Mesenteric fat pad (tissue), 1 donor: ENCODE measurements at regions not wholly inside any gene's neighbourhood (a gene's known extent, or its start where the extent isn't known, plus 50 kb on each side); places are given as distances from the start of the nearest gene placed in this dataset.

Experiments
- DNase-seq: peaks from one replicate; pipeline ENCODE4 v3.0.0-alpha.2; 2020; ENCODE audit warnings: low spot score
- donor health status: DM: yes; HTN: yes; CAD: no.

DNA sequence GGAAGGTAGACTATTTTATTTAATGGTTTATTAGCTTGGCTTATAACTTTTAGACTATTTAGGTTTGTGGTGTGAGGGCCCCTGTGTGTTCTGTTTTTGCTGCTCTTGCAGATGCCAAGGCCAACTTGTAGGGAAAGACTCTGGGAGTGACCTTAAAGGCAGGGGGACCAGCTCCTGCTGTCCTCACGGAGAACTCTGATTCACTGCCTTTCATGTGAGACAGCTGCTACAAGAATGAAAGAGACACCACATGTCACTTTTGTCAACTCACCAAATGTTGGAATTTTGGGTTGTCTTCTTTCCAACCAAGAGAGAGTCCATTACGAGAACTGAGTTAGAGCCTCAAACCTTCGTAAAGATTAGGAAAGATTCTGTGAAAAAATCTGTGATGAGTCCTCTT is 258.3 kb upstream of the ADAMTSL1 start:
- no peak for DNase-seq

DNA sequence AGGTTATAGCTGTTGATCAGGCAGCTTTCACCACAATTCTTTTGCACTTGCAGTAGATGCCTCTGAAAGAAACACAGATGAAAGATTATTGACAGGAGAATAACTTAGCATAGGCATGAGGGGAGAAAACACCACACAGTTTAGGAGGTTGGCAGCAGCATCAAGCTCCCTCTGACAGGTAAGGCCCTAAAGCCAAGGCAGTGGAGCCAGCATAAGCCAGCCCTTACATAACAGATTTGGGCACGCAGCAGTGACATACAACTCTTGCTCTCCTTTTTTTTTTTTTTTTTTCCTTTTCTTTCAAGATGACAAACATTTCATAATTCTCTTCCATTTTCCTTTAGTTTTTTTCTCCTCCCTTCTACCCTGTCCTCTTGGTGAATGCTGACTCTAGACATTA is 257.6 kb upstream of the ADAMTSL1 start:
- DNase-seq, result no peak

GRCh38 chr9:18228101-18228500 is 245.9 kb upstream of the ADAMTSL1 start:
- DNase-seq, result no peak

GRCh38 chr9:18229992-18230676 is 243.8 kb upstream of the ADAMTSL1 start:
- DNase-seq, result no peak

GRCh38 chr9:18233311-18233710 is 240.6 kb upstream of the ADAMTSL1 start:
- DNase-seq, result no peak

- no peak for DNase-seq
These were observed 240.0 kb upstream of the ADAMTSL1 start for GRCh38 chr9:18233776-18234445.

GRCh38 chr9:18235181-18235908 is 238.6 kb upstream of the ADAMTSL1 start:
- no peak for DNase-seq

GRCh38 chr9:18236336-18236735 is 237.6 kb upstream of the ADAMTSL1 start:
- DNase-seq, result no peak

- DNase-seq, result no peak
These were observed 236.2 kb upstream of the ADAMTSL1 start for GRCh38 chr9:18237776-18238175.

DNA sequence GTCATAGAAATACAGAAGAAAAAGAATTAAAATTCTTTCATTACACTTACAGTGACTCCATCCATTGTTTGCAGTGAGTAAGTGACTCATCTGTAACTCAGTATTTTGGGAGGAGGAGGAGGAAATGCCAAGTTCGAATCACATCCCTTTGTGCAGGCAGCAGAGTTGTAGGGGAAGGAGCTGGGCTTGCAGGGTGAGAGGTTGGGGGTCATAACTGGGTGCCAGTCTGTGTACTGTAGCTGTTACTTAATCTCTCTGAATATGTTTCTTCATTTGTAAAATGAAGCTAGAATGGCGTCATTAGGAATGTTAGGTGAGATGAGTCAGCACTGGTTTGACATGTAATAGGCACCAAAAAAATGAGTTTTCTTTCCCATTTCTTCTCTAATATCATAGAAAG is 235.7 kb upstream of the ADAMTSL1 start:
- DNase-seq, result no peak

DNA sequence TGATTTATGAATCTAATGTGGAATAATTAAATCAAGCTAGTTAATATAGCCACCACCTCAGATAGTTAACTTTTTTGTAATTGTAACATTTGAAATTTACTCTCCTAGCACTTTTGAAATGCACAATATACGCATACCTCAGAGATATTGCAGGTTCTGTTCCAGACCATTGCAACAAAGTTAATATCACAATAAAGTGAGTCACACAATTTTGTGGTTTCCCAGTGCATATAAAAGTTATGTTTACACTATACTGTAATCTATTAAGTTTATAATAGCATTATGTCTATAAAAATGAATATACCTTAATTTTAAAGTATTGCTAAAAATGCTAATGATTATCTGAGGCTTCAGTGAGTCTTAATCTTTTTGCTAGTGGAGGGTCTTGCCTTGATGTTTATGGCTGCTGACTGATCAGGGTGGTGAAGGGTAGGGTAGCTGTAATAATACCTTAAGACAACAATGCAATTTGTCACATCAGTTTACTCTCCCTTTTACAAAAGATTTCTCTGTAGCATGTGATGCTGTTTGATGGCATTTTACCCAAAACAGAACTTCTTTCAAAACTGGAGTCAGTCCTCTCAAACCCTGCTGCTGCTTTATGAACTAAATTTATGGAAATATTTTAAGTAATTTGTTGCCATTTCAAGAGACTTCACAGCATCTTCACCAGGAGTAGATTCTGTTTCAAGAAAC is 235.1 kb upstream of the ADAMTSL1 start:
- DNase-seq, result no peak

- no peak for DNase-seq
These were observed 233.7 kb upstream of the ADAMTSL1 start for GRCh38 chr9:18240213-18240612.

DNA sequence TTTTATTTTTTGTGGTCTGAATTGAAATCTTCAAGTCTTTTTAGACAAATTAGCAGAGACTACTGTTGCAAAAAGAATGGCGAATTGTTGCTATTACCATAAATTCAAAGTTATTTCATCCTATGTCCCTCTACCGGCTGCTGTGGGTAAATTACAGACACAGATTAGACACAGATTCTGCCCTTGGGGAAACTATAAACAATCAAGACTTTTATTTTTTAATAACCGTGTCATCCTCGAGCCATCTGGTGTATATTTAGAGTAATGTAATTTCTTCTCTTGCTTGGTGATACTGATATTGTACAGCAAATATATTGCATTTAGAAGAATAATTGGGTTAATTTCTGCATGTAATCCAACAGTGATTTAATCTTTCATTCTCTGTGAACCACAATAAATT is 228.0 kb upstream of the ADAMTSL1 start:
- DNase-seq, result no peak

DNA sequence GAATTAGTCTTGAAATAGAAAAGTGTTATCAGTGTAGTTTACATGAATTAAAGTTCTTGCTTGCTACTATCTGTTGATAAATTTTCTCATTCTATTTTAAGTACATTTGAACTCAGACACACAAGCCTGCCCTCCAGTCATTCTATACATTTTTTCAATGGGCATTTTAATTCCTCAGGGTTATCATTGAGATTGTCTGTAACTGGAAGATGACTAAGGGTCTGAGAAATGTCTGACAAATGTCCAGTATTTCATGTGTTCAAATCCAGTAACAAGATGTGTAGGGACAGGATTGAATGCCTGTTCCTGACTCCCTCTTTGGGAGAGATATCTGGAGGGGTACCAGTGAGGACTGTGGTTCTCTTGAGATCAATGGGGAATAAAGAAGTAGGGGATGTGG is 223.9 kb upstream of the ADAMTSL1 start:
- DNase-seq, result no peak

DNA sequence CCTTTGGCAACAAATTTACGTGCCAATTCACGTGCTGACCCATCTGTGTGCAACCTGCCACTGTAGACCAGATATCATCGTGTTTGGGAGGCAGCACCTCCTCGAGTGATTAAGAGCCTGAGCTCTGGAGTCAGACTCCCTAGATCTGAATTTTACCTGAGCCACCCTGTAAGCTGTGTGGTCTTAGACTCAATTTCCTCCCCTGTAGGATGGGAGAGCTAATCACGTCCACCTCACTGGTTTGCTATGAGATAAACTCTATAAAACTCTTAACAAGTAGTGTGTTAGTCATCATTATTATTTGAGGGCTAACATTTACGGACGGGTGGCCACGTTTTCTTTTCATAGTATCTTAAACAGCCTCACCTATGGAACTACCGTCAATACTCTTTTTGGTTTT is 220.0 kb upstream of the ADAMTSL1 start:
- DNase-seq, result no peak

DNA sequence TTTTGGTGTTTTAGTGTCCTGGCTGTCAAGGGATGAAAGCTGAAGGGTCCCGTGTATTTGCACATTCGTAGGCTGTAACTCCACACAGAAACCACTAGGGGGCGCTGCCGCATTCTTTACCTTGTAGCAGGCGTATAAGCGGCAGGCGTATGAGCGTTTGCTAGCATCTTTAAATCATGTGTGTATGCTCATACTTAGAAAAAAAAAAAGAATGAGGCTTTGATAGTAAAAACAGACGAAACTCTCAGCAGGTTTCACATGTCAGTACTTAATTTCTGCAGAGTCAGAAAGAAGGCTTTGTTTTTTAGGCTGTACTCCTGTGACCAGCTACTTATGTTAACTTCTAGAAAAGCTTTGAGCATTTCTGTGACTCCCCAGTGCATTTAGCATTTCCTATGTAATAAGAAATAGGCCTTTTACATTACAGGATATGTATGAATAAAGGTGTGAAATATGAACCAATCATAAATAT is 218.8 kb upstream of the ADAMTSL1 start:
- DNase-seq, result peak; percentile 91

GRCh38 chr9:18255747-18256146 is 218.2 kb upstream of the ADAMTSL1 start:
- DNase-seq, result no peak

DNA sequence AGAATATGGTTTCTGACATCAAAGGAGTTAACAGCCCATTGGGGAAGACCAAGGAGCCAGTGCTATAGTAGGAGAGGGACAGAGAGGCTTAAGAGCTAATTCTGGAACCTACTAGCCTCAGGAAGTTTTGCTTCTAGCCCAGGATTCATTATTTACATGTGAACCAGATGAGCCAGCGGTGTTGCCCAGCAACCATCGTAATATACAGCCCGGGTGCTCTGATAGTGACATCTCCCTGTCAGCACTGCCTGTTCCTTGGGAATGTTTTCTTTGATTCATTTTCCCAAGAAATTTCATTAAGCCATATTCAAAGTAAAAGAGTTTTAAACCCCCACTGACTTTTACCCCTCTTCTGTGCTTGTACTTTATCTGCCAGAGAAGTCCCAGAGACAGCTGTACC is 217.4 kb upstream of the ADAMTSL1 start:
- no peak for DNase-seq

GRCh38 chr9:18260521-18260920 is 213.4 kb upstream of the ADAMTSL1 start:
- DNase-seq, result no peak

- no peak for DNase-seq
These were observed 212.8 kb upstream of the ADAMTSL1 start for GRCh38 chr9:18261181-18261580.

DNA sequence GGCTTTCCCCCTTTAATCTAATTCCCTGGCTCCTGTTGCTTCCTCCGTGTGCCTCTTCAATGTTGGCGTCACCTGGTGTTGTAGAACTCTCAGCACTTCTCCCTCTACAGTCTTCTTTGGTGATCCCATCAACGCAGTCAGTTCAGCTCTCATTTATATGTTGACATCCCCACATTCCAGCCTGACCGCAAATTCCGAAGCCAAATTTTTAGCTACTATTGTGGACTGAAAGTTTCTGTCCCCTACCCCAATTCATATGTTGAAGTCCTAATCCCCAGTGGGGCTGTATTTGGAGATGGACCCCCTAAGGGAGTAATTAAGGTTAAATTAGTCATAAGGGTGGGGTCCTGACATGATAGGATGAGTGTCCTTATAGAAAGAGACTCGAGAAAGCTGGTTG is 210.6 kb upstream of the ADAMTSL1 start:
- no peak for DNase-seq

GRCh38 chr9:18268381-18268780 is 205.6 kb upstream of the ADAMTSL1 start:
- no peak for DNase-seq
